HUDEP-2 (cell line): ENCODE measurements at regions not wholly inside any gene's neighbourhood (a gene's known extent, or its start where the extent isn't known, plus 50 kb on each side); places are given as distances from the start of the nearest gene placed in this dataset.
"Not testable (repeated sequence)": the region's sequence is repeated elsewhere in the genome, so short reads cannot be mapped to it uniquely, and the experiment has no call there.

Experiments
- DNase-seq, 76 experiments: peaks; one replicate each; lab custom pipeline; 2025; ENCODE audit not compliant: unreplicated experiment in 76 of 76; lab: John Stamatoyannopoulos, UW

DNA sequence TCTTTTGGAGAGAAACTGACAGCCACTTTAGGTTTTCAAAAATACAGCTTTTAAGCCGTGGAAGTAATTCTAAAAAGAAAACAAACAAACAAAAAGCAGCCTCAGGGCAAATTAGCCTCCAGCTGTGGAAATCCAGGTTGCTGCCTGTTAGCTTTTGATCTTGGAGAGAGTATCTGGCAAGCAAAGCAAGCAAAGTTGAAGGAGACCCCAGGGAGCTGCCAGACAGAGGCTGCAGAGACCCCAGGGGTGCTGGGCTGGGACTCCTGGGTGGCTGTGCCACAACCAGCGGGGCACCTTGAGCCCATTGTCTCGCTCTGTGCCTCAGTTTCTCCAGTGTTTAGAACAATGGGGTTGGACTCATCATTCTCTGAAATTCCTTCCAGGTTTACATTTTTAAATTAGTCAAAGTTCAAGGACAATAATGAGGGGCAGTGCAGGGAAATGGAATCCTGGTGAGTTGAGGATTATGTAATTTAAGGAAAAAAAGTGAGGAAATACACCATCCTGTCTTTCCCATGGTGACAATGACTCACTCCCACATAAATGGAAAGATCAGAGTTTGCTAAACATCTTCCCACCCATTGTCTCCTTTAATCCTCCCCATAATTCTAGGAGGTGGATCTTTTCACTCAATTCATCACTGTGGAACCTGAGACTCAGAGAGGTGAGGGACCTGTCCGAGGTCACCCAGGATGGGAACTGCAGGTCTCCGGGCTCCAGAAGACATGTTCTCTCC is 480.5 kb downstream of the MATN1 start:
- no peak for DNase-seq

DNA sequence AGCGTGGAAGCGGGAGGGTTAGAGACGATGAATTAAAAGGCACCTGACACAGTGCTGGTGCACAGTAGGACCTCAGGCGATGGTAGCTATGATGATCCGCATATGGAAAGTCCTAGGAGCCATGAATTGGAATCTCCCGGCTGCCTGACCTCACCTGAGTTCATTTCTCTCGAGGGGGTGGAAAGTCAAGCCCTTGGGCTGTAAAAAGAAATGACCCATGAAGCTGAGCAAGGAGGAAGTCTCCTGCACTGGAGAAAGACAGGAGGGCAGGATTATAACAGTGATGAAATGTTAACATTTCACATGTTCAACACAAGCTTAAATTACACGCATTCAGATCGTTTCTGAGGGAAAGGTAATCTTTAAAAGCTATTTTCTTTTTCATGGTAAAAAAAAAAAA is 481.2 kb downstream of the MATN1 start:
- DNase-seq: no peak

DNA sequence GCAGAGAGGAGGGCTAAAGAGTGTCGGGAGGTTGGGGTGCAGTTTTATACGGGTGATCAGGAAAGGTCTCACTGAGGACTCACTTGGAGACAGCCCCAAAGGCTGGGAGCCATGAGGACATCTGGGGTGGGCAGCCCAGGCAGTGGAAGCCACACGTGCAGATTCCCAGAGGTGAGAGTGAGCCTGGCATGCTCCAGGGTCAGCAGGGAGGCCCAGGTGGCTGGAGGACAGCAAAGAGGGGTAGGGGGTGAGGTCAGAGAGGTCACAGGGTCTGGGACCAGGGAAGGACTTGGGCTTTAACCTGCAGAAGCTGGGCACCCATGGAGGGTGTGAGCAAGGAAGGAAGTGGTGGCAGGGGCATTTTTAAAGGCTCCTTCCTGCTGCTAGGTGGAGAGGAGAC is 481.7 kb downstream of the MATN1 start:
- DNase-seq: no peak

DNA sequence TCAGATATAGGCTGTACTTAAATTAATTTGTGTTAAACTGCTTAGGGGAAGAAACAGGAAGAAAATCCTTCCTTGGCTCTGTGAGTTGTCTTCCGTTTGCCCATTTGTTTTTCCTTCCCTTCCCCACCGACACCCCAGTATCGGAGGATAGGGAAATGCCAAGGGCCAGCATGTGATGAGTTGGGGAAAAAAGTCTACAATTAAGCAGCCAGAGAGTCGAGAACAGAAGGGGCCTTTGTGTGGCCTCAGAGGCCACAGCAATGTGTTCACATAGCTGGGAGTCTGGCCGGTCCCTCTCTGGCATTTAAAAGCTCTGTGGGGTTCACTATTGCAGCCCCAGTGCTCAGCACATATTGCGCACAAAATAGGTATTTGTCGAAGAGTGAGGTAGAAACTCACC is 489.3 kb downstream of the MATN1 start:
- no peak for DNase-seq

DNA sequence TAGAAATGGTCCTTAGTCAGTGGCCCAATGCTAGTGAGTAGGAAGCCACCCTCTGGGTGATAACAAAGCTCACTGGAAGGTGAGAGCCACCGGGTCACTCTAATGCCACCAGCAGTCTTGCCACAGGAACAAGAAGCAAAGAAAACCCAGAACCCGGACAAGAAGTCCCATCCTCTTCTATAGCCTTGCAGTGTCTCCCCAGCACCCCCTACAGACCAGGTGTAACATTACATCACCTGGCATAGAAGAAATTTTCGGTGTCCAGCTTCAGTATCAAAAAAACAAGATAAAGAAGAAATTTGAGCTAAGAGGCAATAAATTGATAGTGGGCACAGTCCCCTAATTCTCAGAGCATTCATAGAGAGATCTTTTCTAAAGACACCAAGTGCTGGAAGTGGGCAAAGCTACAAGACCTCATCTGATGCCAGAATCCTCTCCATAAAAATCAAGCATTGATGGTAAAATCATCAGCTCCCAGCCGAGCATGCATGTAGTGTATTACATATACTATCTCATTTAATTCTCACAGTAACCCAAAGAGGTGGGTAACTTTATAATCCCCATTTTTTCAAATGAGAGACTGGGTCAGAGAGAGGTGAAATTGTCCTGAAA is 491.0 kb downstream of the MATN1 start:
- peak in 28 of 76 experiments; percentile 2 to 50 (median 13) for DNase-seq

DNA sequence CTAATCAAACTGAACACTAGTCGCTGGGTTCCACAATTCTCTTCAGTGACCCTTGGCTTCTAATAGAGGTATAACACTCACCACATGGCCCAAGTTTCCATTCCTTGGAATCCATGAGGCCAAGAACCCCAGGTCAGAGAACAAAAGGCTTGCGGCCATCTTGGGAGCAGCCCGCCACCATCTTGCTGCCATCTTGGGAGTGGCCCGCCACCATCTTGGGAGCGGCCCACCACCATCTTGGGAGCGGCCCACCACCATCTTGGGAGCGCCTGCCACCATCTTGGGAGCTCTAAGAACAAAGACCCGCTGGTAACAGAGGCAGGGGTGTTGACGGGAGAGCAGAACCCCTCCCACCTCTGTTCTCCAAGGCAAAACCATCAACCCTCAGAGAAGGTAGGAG is 493.4 kb downstream of the MATN1 start:
- DNase-seq: no peak

DNA sequence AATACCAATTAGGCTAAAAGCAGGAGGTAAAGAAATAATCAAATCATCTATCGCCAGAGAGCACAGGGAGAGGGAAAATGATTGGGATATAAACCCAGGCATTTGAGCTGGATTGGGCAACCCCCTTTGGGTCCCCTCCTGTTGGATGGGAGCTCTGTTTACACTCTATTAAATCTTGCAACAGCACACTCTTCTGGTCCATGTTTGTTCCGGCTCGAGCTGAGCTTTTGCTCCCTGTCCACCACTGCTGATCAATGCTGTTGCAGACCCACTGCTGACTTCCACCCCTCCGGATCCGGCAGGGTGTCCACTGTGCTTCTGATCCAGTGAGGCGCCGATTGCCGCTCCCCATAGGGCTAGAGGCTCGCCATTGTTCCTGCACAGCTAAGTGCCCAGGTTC is 493.8 kb downstream of the MATN1 start:
- DNase-seq: no peak

DNA sequence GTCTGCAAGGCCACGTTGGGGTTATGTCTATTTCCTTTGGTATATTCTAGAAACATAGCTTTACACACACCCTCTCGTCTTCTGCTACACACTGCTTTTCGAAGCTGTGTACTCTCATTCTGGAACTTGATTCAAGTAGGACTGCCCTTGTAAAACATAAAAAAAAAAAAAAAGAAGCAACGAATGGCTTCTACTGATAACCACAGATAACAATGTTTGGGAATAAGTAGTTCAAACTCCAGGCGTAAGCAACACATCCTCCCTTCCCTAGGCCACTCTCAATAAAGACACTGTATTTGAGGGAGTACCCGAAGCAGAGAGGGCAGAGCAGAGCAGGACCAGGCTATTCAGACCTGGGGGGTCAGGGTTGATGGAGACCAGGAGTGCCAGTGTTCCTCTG is 496.7 kb downstream of the MATN1 start:
- no peak for DNase-seq

DNA sequence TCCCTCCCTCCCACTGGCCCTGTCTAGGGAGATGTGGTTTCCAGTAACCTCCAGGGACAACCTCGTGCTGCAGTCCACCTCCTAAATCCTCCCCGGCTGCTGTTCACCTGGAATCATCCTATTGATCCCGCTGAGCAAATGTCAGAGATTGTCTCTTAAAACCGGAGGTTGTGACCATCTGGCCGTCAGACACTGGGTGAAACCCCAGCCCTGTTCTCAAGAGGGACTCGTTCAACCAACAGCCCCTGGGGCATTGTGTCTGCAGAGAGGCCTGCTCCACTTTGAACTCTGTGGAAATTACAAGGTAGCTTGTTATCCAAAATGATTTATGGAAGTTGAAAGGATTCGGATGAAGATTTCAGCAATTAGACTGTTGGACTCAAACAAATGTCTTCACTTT is 498.0 kb downstream of the MATN1 start:
- DNase-seq: no peak

DNA sequence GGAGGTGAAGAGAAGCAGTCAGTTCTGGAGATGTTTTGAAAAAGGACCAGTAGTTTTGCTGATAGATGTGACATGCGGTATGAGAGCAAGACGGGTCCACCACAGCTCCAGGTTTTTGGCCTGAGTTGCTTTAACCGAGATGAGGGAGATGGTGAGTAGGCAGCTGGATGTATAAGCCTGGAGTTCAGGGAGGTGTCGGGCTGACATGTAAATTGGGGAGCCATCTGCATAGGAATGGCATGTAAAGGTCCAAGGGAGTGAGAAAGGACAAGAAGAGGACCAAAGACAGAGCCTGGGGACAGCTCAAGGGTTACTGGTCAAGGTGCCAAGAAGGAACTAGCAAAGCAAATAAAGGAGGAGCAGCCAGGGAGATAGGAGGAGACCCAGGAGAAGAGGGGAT is 503.7 kb downstream of the MATN1 start:
- no peak for DNase-seq

DNA sequence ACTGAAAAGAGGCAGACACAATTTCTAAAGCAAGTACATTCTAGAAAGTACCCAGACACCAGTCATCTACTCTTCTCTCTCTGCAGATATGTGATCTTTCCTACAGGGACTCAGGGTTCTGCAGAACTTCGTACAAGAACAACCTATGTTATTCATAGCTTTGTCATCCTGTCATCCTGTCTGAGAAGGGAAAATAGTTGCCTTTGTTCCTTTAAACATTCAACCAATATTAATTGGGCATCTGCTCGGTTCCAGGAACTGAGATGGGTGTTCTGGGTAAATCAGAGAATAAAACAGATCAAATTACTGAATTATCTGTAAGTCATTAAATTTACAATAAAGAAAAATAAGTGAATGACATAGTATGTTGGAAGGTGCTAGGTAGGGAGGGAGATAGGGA is 504.9 kb downstream of the MATN1 start:
- DNase-seq: no peak

DNA sequence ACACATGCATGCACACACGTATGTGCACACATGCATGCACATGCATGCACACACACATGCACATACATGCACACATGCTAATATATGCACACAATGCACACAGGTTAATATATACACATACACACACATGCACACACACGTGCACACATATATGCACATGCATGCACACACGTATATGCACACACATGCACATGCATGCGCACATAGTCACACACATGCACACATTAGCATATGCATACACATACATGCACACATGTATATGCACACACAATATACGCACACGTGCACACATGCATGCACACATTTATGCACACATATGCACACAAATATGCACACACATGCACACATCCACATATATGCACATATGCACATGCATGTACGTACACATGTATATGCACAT is 506.8 kb downstream of the MATN1 start:
- no peak for DNase-seq

DNA sequence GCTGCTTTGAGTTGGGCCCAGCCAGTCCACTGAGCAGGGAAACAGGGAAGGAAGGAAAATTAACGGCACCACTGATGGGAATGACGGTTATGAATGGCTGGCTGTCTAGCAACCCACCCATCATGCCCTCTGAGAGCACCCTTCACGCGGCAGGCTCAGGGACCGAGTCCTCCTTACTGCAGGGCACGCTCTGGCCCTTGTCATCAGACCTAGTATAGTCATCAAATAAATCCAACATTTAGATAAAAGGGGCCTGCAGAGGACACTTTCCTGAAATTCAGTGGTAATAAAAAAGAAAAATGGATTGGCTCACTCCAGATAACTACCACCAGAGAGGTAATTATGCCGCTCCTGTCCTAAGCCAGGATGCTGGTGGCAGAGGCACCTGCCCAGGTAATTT is 509.4 kb downstream of the MATN1 start:
- DNase-seq: no peak

DNA sequence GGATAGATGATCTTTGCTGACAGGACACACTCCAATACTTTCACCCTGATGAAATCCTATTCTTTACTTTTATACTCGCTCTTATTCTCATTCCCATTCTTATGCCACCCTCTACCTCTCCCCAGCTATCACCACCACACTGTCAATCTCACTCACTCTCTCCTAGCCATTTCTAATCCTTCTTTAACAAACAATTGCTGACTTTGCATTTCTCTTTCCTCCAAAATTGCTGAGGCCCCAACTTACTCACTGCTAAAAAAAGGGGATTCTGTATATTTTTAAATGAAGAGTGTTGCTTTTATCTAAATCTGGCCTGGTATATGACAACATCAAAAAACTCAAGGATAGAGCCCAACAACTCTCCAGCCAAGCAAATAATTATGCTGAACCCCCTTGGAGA is 515.4 kb downstream of the MATN1 start:
- not testable (repeated sequence) for DNase-seq

DNA sequence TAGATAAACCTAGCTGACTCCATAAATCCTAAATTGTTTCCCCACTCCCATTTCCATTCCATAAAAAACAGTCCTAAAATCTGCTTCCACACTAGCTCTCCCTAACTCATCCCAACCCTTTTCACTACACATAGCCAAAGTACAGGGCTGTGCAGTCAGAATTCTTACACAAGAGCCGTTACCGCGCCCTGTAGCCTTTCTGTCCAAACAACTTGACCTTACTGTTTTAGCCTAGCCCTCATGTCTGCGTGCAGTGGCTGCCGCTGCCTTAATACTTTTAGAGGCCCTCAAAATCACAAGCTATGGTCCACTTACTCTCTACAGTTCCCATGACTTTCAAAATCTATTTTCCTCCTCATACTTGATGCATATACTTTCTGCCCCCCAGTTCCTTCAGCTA is 516.8 kb downstream of the MATN1 start:
- DNase-seq: not testable (repeated sequence)

DNA sequence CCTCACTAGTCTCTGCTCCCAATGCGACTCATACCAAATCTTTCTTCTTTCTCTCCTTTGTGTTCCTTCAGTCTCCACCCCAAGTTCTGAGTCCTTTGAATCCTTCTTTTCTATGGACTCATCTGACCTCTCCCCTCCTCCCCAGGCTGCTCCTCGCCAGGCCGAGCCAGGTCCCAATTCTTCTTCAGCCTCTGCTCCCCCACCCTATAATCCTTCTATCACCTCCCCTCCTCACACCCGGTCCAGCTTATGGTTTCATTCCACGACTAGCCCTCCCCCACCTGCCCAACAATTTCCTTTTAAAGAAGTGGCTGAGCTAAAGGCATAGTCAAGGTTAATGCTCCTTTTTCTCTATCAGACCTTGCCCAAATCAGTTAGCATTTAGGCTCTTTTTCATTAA is 518.5 kb downstream of the MATN1 start:
- not testable (repeated sequence) for DNase-seq

DNA sequence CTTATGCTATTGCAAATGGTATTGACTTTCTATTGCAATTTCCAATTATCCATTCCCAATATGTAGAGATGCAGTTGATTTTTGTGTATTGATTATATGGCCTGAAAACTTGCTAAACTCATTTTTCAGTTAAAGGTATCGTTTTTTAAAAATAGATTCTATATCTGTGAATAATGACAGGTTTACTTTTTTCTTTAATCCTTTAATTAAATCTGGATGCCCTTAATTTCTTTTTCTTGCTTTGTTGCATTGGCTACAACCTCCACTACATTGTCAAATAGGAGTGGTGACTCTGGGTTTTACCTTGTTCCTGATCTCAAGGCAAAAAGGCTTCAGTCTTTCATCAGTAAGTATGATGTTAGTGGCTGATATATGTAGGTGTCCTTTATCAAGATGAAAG is 522.4 kb downstream of the MATN1 start:
- no peak for DNase-seq

DNA sequence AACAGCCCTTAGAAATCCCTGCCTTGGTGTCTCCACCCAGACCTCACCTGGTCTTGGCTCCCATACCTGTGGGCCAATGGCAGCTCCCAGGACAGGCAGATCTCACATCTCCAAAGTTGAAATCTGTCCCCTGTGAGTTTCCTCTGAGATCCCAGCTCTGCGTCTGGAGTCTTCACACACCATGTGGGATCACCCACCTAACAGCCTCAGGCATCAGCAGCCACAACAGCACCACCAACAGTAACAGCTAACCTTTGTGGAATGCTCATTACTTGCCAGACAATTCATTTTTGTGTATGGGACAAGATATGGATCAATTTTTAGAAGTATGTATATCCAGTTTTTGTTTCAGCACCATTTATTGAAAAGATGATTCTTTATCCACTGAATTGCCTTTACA is 523.2 kb downstream of the MATN1 start:
- no peak for DNase-seq

DNA sequence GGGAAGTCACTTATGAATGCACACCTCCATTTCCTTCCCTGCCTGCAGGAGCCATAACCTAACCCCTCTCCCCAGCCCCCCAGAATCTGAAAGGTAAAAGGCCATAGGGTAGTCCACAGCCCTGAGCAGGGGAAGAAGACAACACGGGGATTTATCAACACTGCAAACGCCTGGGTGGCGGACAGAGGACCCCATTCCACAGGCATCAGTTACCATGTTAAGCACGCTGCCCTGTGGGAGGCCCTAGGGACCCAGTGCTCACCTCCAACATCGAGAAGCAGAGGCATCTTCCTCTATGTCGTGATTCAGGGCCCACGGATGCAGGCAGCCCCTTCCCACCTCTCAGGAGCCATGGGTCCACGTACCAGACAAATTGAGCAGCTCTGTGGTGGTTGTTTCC is 523.8 kb downstream of the MATN1 start:
- no peak for DNase-seq

DNA sequence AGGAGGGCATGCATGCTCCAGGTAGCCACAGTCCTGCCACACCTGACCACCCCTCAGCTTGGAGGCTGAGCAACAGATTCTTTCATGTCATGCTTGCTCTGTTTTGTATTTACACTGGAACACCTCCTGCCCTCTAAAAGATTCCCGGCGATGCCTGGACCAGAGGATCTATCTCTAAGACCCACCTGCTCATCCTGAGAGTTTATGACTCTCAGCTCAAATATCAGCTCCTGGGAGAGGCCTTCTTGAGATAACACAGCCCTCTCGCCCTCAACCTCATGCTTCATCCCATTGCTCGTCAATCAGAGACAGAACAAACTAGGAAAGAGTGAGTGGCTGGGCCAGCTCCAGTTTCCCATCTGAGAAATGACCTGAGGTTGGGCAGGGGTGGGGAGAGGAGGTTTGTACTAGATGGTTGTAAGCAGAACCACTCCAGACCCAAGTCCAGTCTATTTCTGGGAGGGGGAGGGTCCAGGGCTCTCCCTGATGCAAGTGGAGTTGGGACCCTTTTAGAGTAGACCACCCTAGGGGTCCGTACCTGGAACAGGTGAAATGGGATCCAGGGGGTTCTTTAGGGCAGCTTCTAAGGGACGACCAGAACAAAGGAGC is 524.5 kb downstream of the MATN1 start:
- DNase-seq: no peak

DNA sequence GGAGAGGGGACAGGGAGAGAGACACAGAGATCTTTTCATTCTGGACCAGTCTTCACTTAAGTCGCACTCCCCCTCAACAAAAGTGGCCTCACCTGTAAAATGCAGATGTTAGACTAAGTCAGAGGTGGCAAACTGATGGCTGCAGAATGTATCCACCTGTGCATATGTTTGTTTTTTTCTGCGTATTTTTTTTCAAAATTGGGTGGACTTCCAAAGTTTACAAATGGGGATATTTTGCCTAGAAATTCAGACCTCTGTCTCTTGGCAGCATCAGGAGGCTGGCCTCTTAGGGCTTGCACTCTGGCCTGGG is 525.0 kb downstream of the MATN1 start:
- no peak for DNase-seq

DNA sequence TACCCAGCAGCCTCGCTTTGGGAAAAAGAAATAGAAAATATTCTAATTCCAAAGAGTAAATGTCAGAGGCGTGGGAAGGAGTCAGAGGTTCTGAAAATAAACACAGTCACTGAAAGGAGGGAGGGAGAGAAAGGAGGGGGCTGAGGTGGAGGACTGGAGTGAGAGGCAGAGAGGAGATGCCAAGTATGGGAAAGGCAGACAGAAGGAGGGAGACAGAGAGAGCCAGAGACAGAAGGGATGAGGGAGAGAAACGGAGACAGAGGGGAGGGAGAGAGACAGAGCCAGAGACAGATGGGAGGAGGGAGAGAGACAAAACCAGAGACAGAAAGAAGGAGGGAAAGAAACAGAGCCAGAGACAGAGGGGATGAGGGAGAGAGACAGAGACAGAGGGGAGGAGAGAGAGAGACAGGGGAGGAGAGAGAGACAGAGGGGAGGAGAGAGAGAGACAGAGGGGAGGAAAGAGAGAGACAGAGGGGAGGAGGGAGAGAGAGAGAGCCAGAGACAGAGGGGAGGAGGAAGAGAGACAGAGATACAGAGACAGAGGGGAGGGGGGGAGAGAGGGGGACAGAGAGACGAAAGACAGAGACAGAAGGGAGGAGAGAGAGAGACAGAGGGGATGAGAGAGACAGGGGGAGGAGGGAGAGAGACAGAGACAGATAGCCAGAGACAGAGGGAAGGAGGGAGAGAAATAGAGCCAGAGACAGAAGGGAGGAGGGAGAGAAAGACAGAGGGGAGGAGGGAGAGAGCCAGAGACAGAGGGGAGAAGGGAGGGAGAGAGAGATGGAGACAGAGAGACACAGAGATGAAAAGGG is 525.5 kb downstream of the MATN1 start:
- no peak for DNase-seq
